HG02571 (cell line): ENCODE measurements at regions not wholly inside any gene's neighbourhood (a gene's known extent, or its start where the extent isn't known, plus 50 kb on each side); places are given as distances from the start of the nearest gene placed in this dataset.
"Not testable (repeated sequence)": the region's sequence is repeated elsewhere in the genome, so short reads cannot be mapped to it uniquely, and the experiment has no call there.

ENCODE experiments used
- ATAC-seq: cut with Tn5 transposase; IDR thresholded peaks from one replicate; pipeline ENCODE4 v1.9.1; 2021; ENCODE audit warnings: mild to moderate bottlenecking, moderate library complexity; ENCODE audit not compliant: unreplicated experiment

GRCh38 chr9:115397591-115398312 is 279.8 kb upstream of the TNC start:
- ATAC-seq, result no peak

GRCh38 chr9:115398313-115398650 is 280.3 kb upstream of the TNC start:
- no peak for ATAC-seq

GRCh38 chr9:115398996-115399395 is 281.0 kb upstream of the TNC start:
- no peak for ATAC-seq

DNA sequence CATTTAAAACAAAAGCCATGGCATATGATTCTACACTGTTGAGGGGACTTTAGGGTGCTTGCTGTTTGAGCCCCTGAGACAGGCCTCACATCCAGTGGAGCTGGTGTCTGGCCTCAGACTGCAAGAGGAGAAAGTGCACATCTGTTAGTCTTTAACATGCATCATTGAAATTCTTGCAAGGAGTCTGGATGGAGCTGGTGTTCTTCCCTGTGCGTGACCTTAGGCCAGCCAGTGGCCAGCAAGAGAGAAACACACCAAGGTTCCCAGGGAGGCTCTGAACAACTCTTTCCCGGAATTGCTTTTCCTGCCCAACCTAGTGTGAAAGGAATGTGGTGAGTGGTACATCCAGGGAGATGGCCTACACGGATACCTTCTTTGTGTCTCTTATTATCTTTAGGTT is 282.8 kb upstream of the TNC start:
- ATAC-seq, result no peak

DNA sequence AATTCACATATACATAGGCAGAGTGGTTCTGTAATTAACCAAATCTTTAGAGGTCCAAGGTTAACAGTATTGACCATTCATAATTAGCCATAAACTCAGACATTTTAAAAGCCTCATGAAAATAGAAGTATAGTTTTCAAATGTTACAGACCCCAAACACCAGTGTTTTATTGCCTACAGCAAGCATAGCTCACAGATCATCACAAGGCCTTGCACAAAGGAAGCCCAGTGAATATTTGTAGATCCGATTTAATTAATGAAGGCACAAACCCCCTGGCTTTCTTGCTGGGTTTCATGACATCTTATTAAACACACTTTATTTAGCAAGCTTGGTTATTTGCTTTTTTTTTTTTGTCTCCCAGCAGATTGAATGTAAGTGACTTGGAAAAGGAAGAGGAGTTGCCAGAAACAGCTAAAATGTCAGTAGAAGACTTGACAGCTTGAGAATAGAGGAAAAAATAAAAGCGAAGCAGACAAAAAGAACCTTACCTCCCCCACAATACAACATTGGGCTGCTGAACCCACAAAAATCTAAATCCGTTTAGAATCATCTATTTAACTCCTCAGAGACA is 283.9 kb upstream of the TNC start:
- no peak for ATAC-seq

GRCh38 chr9:115403753-115404152 is 285.8 kb upstream of the TNC start:
- ATAC-seq, result no peak

DNA sequence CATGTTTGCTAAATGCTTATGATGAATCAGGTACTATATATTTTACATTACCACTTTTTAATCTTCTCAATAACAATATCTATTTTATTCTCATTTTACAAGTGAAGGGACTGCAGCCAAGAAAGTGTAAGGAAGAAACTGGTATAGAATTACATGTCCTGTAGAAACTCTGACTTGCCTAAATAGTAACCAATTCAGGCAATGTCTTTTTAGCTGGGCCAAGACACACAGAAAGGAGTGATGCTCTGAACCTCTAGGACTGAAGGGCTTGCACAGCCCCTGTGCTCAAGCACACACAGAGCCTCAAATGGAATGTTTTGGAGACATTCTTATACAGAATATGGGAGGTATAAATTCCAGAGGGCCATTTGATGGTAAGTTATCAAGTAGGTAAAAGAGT is 286.4 kb upstream of the TNC start:
- no peak for ATAC-seq

DNA sequence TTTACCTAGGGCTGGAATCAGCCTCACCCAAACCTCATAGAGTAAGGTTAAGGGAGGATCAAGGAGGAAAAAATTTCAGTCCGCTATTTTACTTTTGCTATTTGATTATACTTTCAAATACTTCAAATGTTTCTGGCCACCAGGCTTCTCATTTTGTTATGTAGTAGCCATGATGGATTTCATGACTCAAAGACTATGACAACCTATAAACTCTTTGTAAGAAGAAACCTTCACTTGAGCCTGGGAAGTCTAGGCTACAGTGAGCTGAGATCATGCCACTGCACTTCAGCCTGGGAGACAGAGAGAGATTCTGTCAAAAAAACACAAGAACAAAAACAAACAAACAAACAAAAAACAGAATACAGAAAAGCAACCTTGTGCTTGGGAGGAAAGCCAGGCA is 293.6 kb upstream of the TNC start:
- ATAC-seq, result no peak

DNA sequence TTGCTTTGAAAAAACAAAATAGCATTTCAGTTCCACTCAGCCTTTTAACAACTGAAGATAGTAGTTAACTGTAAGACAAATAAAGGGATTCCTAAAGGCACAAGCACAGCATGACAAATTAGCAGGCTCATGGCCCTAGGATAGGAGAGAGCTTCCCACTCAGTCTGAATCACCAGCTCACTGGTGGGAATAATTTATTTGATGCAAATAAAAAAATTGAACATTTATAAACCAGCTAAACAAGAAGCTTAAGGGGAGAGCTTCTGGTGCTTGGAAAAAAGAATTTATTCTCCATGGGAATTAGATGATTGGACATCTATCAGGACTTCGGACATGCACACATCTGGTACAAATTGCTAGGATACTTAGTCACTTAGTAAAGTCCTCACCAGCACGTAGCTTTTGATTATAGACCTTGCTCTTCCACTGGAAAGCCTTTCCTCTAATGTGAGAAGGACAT is 294.1 kb upstream of the TNC start:
- no peak for ATAC-seq

DNA sequence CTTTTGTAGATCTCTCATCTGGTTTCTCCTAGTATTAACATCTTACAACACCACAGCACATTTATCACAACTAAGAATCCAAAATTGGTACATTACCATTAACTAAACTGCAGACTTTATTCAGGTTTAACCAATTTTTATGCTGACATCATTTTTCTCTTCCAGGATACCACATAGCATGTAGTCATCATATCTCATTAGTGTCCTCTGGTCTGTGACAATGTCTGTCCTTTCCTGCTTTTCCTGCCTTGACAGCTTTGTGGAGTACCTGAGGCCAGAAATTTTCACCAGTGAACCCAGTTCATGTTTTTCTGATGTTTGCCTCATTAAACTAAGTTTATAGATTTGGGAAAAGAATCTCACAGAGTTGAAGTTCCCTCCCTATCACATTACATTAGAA is 294.7 kb upstream of the TNC start:
- ATAC-seq, result no peak

DNA sequence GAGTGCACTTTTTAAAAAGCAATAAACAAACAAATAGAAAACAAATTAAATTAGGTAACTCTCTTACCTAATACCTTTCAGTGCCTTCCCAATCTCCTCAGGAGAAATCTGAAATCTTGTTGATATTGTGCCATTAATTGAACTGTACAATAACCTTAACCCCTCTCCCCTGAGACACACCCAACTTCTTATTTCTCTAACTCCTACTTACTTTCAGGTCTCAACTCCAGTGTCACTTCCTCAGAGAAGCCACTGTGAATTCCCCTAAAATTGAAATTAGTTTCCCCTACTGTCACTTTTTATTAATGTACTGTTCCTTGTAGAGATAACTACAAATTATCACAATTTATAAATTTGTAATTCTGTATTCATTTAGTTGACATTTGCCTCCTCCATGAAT is 295.3 kb upstream of the TNC start:
- peak; percentile 51 for ATAC-seq

DNA sequence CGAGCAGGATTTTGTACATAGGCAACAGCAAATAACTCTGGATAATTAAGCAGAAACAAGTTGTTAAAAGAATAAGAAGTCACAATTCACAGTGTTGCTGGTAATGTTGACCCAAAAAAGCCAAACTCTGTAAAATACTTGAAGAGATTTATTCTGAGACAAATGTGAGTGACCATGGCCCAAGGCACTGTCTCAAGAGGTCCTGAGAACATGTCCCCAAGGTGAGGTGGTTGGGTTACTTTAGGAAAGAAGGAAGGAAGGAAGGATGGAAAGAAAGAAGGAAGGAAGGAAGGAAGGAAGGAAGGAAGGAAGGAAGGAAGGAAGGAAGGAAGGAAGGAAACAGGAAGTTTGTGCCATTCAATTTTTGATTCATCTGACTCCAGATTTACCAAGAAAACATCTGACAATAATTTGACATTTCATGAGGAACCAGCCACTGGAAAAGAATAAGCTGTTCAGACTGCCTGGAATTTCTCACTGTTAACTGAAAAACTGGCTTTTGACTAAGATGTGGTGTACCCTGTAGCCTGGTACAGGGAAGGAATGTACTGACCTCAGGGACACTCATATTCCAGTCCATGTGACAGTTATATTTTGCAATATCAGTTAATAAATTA is 295.9 kb upstream of the TNC start:
- no peak for ATAC-seq

DNA sequence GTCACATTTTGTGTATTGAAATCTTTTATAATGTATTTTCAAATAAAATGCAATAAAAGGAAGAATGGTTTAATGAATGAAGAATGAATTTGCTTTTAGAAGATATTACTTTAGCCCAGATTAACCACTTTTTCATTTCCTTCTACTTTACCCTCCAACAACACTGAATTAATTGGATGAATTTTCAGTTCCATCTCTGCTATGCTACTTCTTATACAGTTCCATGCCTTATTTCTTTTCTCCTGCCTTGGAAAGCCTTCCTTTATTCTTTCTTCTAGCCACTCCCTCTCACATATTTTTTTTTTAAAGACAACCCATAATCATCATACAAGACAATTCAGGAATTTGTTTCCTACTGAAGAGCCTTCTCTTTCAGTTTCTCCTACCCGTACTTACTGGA is 296.6 kb upstream of the TNC start:
- no peak for ATAC-seq

DNA sequence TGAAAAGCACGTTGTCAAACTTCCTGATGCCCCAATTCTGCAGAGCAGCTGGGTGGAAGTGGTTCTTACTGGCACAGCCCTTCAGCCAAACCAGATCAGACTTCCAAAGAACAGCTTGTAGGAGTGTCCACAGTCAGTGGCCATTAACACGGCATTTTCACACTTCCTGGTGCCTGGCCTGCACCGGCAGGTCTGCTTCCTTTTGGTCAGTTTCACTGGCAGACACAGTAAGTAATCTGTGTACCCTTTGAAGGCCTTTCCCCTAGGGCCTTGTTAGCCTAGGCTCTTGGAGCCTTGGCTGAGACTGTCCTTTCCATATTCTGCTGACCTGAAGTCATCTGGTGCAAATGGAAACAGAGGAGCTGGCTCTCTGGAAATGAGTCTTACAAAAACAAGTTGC is 297.5 kb upstream of the TNC start:
- ATAC-seq, result no peak

DNA sequence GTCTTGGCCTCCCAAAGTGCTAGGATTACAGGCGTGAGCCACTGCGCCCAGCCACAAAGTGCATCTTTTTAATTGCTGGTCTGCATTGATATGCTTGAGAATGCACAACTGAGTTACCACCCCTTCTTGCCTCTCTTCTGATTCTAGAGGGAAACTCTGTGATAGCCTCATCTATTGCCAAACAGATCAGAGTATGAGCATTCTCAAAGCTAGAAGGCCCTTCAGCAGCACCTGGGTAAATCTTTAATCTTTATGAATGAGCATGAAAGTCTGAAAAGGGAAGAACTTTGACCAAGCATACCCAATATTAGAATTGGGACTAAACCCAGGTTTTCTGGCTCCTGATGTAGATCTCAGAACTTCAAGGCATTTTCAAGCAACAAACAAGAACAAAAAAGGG is 298.3 kb upstream of the TNC start:
- no peak for ATAC-seq

DNA sequence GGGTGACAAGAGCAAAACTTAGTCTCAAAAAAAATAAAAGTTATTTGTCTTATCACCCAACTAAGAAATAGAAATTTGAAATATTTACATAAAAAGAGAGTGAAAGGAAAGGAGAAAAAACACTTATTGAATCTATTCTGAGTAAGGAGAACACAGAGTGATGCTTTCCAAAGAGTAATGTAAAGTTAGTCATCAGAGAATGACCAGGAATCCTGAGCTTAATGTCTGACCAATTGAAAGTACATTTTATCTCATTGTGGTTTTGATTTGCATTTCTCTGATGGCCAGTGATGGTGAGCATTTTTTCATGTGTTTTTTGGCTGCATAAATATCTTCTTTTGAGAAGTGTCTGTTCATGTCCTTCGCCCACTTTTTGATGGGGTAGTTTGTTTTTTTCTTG is 300.2 kb upstream of the TNC start:
- ATAC-seq, result not testable (repeated sequence)

- ATAC-seq, result no peak
These were observed 305.0 kb upstream of the TNC start for GRCh38 chr9:115422932-115423440.

GRCh38 chr9:115423646-115424045 is 305.7 kb upstream of the TNC start:
- no peak for ATAC-seq

- no peak for ATAC-seq
These were observed 307.6 kb upstream of the TNC start for GRCh38 chr9:115425601-115426000.

DNA sequence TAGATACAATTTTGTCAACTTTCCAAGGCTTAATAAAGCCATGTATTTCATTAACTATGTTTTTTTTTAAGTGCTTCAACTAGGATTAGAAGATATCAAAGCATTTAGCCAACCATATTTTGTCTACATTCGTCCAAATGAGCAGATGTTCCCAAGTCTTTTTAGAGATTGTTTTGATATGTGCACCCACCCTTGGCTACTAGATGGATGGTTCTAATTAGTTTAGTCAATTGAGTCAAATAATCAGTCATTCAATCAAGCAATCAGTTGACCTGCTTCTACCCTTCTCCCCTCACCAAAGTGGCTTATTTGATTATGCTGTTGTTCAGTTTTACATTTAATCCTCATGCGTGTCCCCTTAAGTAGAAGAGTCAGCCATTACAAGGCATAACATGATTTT is 319.5 kb upstream of the TNC start:
- no peak for ATAC-seq

- ATAC-seq, result no peak
These were observed 321.7 kb upstream of the TNC start for GRCh38 chr9:115439641-115440040.

DNA sequence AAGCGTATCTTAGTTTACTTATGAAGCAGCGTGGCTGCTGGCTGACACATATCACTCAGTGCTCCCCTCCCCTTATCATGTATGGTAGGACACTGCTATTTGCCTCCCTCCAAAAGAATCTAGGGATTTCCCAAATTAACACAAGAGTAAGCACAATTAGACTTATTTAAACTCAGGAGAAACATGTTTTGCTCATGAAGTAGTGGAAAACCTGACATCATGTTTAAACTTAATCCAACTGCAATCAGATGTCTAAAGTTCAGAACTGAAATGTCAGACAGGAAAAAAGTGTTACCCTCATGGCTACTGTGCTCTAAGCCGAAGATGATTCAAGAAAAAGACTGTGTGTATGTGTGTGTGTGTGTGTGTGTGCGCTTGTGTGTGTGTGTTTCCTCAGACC is 324.1 kb upstream of the TNC start:
- no peak for ATAC-seq
